Osteocyte (in vitro differentiated cells): ENCODE measurements at regions not wholly inside any gene's neighbourhood (a gene's known extent, or its start where the extent isn't known, plus 50 kb on each side); places are given as distances from the start of the nearest gene placed in this dataset.

Source experiments
- DNase-seq: peaks from one replicate; pipeline ENCODE4 v3.0.0; 2021; ENCODE audit warnings: mixed read lengths; ENCODE audit not compliant: unreplicated experiment; ENCODE audit errors: extremely low spot score
- H3K27ac Mint-ChIP-seq: one replicate; pipeline ENCODE4 v1.8.0; 2021; ENCODE audit warnings: mild to moderate bottlenecking, mixed read lengths; ENCODE audit not compliant: unreplicated experiment
- H3K27me3 Mint-ChIP-seq: one replicate; pipeline ENCODE4 v1.8.0; 2021; ENCODE audit warnings: mixed read lengths; ENCODE audit not compliant: unreplicated experiment
- H3K36me3 Mint-ChIP-seq: one replicate; pipeline ENCODE4 v1.8.0; 2021; ENCODE audit warnings: mixed read lengths; ENCODE audit not compliant: unreplicated experiment
- H3K4me1 Mint-ChIP-seq: one replicate; pipeline ENCODE4 v1.8.0; 2021; ENCODE audit warnings: mixed read lengths; ENCODE audit not compliant: unreplicated experiment
- H3K4me3 Mint-ChIP-seq: one replicate; pipeline ENCODE4 v1.8.0; 2021; ENCODE audit warnings: mild to moderate bottlenecking, moderate library complexity, mixed read lengths; ENCODE audit not compliant: unreplicated experiment
- H3K9me3 Mint-ChIP-seq: one replicate; pipeline ENCODE4 v1.8.0; 2021; ENCODE audit warnings: mixed read lengths; ENCODE audit not compliant: unreplicated experiment
- TF ChIP-seq, protein P1 (sequence below): fragments of 200-600 bp; sonication (generic); IDR thresholded peaks from 2 replicates; pipeline ENCODE4 v1.5.0; 2021; ENCODE audit warnings: antibody characterized with exemption, mild to moderate bottlenecking, moderate library complexity

- peak; percentile 64 for DNase-seq
- Mint-ChIP-seq H3K4me3 (no peak overlapping the region), H3K36me3 (peaks cover 48% of the 10 kb centered on the region), H3K4me1 (peaks cover 11% of the 10 kb centered on the region), H3K27ac (no peak overlapping the region), H3K9me3 (peaks cover 7% of the 10 kb centered on the region), H3K27me3 (no peaks in the 10 kb centered on the region)
- TF ChIP-seq, protein P1, sequence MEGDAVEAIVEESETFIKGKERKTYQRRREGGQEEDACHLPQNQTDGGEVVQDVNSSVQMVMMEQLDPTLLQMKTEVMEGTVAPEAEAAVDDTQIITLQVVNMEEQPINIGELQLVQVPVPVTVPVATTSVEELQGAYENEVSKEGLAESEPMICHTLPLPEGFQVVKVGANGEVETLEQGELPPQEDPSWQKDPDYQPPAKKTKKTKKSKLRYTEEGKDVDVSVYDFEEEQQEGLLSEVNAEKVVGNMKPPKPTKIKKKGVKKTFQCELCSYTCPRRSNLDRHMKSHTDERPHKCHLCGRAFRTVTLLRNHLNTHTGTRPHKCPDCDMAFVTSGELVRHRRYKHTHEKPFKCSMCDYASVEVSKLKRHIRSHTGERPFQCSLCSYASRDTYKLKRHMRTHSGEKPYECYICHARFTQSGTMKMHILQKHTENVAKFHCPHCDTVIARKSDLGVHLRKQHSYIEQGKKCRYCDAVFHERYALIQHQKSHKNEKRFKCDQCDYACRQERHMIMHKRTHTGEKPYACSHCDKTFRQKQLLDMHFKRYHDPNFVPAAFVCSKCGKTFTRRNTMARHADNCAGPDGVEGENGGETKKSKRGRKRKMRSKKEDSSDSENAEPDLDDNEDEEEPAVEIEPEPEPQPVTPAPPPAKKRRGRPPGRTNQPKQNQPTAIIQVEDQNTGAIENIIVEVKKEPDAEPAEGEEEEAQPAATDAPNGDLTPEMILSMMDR, result no peak
These were observed 1467.8 kb downstream of the UQCRFS1 start for GRCh38 chr19:27744926-27745768.

DNA sequence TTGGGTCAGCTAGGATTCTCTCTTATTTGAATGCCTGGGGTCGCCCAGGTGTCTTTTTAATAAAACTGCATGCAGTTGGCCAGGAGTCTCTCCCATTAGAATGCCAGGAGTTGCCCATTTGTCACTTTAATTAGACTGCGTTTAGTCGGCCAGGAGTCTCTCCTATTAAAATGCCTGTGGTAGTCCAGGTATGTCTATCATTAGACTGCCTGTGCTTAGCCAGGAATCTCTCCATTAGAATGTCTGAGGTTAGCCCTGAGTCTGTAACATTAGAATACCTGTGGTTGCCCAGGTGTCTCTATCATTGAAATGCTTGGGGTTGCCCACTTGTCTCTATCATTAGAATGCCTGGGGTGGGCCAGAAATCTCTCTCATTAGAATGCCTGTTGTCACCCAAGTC, 1470.9 kb downstream of the UQCRFS1 start:
- H3K36me3 Mint-ChIP-seq, result peaks cover 72% of the 10 kb centered on the region
- H3K4me3 Mint-ChIP-seq, result no peak overlapping the region
- no peak overlapping the region for H3K27ac Mint-ChIP-seq
- DNase-seq, result peak; percentile 64
- peaks cover 21% of the 10 kb centered on the region for H3K9me3 Mint-ChIP-seq
- TF ChIP-seq, protein P1, result no peak
- H3K4me1 Mint-ChIP-seq, result peaks cover 5% of the 10 kb centered on the region
- H3K27me3 Mint-ChIP-seq, result no peaks in the 10 kb centered on the region

DNA sequence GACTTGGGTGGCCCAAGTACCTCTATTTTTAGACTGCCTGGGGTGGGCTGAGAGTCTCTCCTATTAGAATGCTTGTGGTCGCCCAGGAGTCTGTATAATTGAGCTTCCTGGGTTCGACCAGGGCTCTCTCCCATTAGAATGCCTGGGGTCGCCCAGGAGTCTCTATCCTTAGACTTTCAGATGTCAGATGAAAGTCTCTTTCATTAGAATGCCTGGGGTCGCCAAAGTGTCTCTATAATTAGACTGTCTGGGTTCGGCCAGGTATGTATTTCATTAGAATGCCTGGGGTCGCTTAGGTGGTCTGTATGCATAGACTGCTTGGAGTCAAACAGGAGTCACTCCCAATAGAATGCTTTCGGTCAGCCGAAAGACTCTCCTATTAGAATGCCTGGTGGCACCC, 1471.7 kb downstream of the UQCRFS1 start:
- TF ChIP-seq, protein P1, result no peak
- Mint-ChIP-seq H3K4me3 (no peak overlapping the region), H3K36me3 (peaks cover 78% of the 10 kb centered on the region), H3K9me3 (peaks cover 24% of the 10 kb centered on the region), H3K27me3 (no peaks in the 10 kb centered on the region), H3K27ac (no peak overlapping the region), H3K4me1 (no peaks in the 10 kb centered on the region)
- peak; percentile 51 for DNase-seq

- Mint-ChIP-seq H3K27ac (no peak overlapping the region), H3K36me3 (peaks cover 80% of the 10 kb centered on the region), H3K27me3 (no peaks in the 10 kb centered on the region), H3K4me3 (no peak overlapping the region), H3K9me3 (peaks cover 28% of the 10 kb centered on the region), H3K4me1 (no peaks in the 10 kb centered on the region)
- TF ChIP-seq, protein P1, result no peak
- peak; percentile 40 for DNase-seq
These were observed 1472.6 kb downstream of the UQCRFS1 start for GRCh38 chr19:27740396-27740795.

DNA sequence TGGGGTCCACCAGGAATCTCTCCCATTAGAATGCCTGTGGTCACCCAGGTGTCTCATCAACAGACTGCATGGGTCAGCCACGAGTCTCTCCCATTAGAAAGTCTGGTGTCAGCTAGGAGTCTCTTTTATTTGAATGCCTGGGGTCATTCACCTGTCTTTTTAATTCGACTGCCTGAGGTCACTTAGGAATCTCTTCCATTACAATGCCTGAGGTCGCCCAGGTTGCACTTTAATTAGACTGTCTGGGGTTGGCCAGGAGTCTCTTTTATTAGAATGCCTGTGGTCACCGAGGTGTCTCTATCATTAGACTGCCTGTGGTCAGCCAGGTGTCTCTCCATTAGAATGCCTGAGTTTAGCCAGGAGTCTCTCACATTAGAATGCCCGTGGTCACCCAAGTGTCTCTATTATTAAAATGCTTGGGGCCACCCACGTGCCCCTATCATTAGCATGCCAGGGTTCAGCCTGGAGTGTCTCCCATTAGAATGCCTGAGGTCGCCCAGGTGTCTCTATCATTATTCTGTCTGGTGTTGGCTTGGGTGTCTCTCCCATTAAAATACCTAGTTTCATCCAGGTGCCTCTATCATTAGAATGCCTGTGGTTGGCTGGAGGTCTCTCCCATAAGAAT, 1474.3 kb downstream of the UQCRFS1 start:
- H3K4me1 Mint-ChIP-seq, result no peaks in the 10 kb centered on the region
- H3K27me3 Mint-ChIP-seq, result no peaks in the 10 kb centered on the region
- H3K27ac Mint-ChIP-seq, result no peak overlapping the region
- H3K4me3 Mint-ChIP-seq, result no peak overlapping the region
- peaks cover 34% of the 10 kb centered on the region for H3K9me3 Mint-ChIP-seq
- H3K36me3 Mint-ChIP-seq, result peaks cover 82% of the 10 kb centered on the region
- TF ChIP-seq, protein P1, result no peak
- peak; percentile 57 for DNase-seq
